ENCODE measurements at regions not wholly inside any gene's neighbourhood (a gene's known extent, or its start where the extent isn't known, plus 50 kb on each side); places are given as distances from the start of the nearest gene placed in this dataset.

DNA sequence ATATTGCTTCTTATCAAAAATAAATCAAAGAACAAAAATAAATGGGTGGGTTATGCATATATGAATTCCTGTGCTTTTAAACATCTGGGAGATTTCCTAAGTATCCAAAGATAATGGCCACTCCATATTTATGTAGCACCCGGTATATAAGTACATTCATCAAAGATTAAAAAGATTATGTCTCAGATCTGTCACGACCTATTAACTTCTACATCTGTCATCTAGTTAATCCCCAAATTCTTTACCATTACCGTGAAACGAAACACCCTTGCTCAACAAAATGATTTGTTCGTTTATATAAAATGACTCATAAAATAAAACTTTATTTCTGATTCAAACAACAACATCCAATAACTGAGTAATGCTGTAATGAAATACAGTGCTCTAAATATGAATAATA, 64.8 kb upstream of the FOXQ1 start:
- no peak for TF ChIP-seq EZH2 (IDR thresholded peaks at IDR 0.05; ENCODE audit: insufficient read depth, poor library complexity, severe bottlenecking)
- no peak for TF ChIP-seq EZH2phosphoT487 (IDR thresholded peaks at IDR 0.05; ENCODE audit: insufficient read depth, low read depth)

All from GM23248 (cell line).